Fibroblast of skin of abdomen (primary cell): ENCODE measurements at regions not wholly inside any gene's neighbourhood (a gene's known extent, or its start where the extent isn't known, plus 50 kb on each side); places are given as distances from the start of the nearest gene placed in this dataset.

ENCODE experiments used
- DNase-seq: peaks from one replicate; pipeline ENCODE4 v3.0.0-alpha.2; 2013

- DNase-seq: no peak
Measured at GRCh38 chr1:239893127-239893731, 198.5 kb upstream of the FMN2 start.

- DNase-seq: no peak
Measured at GRCh38 chr1:239896569-239896968, 195.1 kb upstream of the FMN2 start.

GRCh38 chr1:239896980-239897379 lies 194.7 kb upstream of the FMN2 start:
- no peak for DNase-seq

GRCh38 chr1:239897458-239897857 lies 194.2 kb upstream of the FMN2 start:
- no peak for DNase-seq

- DNase-seq: peak; percentile 75
Measured at GRCh38 chr1:239898062-239898730, 193.5 kb upstream of the FMN2 start.

- DNase-seq: no peak
Measured at GRCh38 chr1:239899747-239900146, 191.9 kb upstream of the FMN2 start.

GRCh38 chr1:239906394-239906793 lies 185.3 kb upstream of the FMN2 start:
- no peak for DNase-seq

GRCh38 chr1:239909898-239910297 lies 181.8 kb upstream of the FMN2 start:
- DNase-seq: peak; percentile 74

- DNase-seq: peak; percentile 42
Measured at GRCh38 chr1:239912471-239912870, 179.2 kb upstream of the FMN2 start.

GRCh38 chr1:239913141-239913585 lies 178.5 kb upstream of the FMN2 start:
- DNase-seq: no peak

- DNase-seq: peak; percentile 96
Measured at GRCh38 chr1:239914751-239915231, 176.9 kb upstream of the FMN2 start.

GRCh38 chr1:239918634-239919033 lies 173.0 kb upstream of the FMN2 start:
- no peak for DNase-seq

- DNase-seq: no peak
Measured at GRCh38 chr1:239920214-239920613, 171.5 kb upstream of the FMN2 start.

GRCh38 chr1:239922778-239923522 lies 168.7 kb upstream of the FMN2 start:
- DNase-seq: peak; percentile 69

GRCh38 chr1:239924741-239925350 lies 166.8 kb upstream of the FMN2 start:
- no peak for DNase-seq

- no peak for DNase-seq
Measured at GRCh38 chr1:239926184-239926583, 165.5 kb upstream of the FMN2 start.

- no peak for DNase-seq
Measured at GRCh38 chr1:239929317-239929716, 162.4 kb upstream of the FMN2 start.

GRCh38 chr1:239930686-239931262 lies 160.9 kb upstream of the FMN2 start:
- DNase-seq: no peak

GRCh38 chr1:239931341-239931740 lies 160.3 kb upstream of the FMN2 start:
- DNase-seq: no peak

GRCh38 chr1:239939602-239940001 lies 152.1 kb upstream of the FMN2 start:
- no peak for DNase-seq

GRCh38 chr1:239943761-239944160 lies 147.9 kb upstream of the FMN2 start:
- no peak for DNase-seq

GRCh38 chr1:239944666-239945065 lies 147.0 kb upstream of the FMN2 start:
- no peak for DNase-seq

- DNase-seq: no peak
Measured at GRCh38 chr1:239947801-239948200, 143.9 kb upstream of the FMN2 start.
